Dermis microvascular lymphatic vessel endothelial cell (primary cell): ENCODE measurements at regions not wholly inside any gene's neighbourhood (a gene's known extent, or its start where the extent isn't known, plus 50 kb on each side); places are given as distances from the start of the nearest gene placed in this dataset.
"Not testable (repeated sequence)": the region's sequence is repeated elsewhere in the genome, so short reads cannot be mapped to it uniquely, and the experiment has no call there.

Source experiments
- DNase-seq, 2 donors: peaks; one replicate each; pipeline versions ENCODE4 v3.0.0 to v3.0.0-alpha.2; 2010; ENCODE audit warnings: low read depth in 2 of 2

DNA sequence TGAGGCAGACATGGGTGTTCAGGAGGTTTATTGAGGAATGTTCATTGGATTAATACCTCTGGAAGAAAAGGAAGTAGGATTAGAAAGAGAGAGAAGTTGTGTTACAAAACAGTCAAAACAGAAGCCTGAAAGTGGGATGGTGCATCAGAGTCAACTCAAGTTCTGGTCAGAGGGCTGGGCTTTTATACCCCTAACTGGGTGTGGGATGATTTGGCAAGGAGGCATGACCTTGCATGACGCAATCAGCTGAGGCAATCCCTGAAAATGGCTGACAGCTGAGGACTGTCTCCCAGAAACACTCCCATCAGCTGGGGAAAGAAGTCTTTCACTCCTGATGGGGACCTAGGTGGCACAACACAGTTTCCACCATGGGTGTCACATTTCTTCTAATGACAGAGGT lies 818.2 kb downstream of the SATB2 start:
- DNase-seq = no peak

DNA sequence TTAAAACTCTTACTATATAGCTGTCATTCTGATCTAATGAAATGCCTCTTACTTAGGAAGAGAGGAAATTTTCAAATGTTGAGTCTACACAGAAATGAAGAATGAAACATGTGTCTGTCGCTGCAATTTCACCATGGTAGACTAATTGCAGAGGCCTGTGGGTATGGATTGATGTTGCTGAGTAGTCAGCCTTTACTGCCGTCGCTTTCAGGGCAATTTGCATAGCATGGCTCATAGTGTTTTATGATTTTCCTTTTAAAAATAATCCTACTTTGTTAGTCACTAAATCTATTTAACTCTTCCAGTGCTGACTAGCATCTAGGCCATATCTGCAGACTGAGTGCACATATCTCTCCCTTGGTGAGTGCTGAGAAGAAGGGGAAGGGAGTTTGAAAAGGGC lies 819.2 kb downstream of the SATB2 start:
- no peak for DNase-seq

- no peak for DNase-seq
Measured at GRCh38 chr2:198630384-198630783, 826.0 kb downstream of the PLCL1 start.

- DNase-seq = no peak
Measured at GRCh38 chr2:198628596-198628995, 824.2 kb downstream of the PLCL1 start.

DNA sequence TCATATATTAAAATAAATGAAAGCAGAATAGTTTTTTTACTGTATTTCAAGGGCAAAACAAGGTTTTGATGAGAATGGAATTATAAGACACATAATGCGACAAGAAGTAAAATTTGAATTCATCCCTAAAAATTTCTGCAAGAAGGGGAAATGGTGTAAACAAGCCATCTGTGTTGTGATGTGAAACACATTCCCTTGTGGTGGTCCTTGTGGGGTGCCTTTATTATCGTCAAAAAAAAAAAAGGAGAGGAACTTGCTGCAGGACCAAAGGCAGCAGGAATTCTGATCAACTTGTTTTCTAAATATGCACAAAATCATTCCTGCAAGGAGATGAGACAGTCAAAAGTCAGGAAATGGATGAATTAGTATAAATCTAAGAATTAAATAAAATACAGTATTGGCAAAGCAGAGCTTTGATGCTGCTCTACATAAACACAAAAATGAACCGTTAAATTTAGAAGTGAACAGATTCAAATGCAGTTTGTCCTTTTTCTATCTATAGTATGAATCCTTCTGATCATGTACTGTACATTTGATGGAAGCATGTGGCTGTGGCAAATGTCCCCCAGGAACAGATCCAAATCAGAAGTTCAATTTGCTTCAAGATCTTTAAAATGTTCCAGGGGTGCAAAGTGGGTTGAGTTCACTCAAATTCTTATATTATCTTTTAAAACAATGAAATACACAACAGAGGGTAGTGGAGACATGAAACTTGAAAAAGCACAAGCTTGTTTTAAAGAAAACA lies 818.8 kb downstream of the PLCL1 start:
- no peak for DNase-seq

DNA sequence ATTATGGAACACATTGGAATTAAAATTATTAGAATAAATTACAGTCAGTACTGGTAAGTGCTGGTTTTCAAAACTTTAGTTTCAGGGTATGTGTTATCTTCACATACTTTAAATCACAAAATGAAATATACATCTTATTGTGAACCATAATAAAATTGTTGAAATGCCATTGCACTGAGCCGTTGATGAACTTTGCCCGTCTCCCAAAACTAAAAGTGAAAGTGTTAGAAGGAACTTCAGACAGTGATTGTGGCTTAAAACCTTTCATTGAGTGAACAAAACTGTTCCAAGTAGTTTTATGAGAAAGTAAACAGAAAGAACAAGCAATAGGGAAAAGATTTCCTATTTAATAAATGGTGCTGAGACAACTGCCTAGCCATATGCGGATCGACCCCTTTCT lies 811.6 kb downstream of the PLCL1 start:
- DNase-seq = no peak

DNA sequence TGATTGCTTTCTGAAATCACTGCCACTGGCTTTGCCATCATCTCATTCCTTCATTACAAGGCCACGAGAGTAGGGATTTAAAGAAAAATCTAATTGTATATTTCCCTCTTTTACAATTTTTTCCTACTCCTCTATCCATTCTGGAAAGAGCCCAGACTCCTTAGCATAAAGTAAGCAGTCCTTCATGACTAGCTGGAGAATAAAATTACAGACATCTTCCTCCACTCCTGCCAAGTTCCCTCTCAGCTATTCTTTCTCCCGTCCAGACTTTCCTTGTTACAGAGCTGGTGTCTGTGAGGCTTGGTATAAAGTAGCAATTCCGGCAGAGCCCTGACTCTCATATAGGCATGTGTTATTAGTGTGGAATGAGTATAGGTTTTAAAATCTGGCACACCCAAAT lies 806.8 kb downstream of the PLCL1 start:
- no peak for DNase-seq

DNA sequence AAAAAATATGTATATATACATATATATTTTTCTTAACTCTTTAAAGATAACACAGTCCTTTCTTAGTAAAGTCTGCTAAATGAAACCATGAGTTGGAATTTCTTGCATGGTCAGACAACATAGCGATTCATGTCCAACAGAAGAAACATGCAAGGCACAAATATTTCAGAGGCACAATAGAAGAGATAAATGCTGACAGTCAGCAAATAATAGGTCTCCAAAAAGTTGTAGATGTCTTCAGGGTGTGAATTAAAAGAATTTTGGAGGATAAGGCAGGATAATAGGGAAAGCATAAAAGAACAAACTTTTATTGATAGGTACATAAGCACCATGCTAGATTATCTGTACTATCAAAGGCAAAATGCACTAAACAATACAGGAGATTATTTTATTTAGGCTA lies 800.2 kb downstream of the PLCL1 start:
- no peak for DNase-seq

DNA sequence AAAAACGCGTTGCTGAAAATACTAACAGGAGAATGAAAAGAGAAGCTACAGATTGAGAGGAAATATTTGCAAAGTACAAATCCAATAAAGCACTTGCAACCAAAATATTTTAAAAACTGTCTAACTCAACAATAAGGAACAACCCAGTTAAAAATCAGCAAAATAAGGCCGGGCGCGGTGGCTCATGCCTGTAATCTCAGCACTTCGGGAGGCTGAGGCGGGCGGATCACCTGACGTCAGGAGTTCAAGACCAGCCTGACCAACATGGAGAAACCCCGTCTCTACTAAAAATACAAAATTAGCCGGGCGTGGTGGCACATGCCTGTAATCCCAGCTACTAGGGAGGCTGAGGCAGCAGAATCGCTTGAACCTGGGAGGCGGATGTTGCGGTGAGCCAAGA lies 798.6 kb downstream of the PLCL1 start:
- DNase-seq = not testable (repeated sequence)

GRCh38 chr2:198597648-198598047 lies 793.3 kb downstream of the PLCL1 start:
- no peak for DNase-seq

DNA sequence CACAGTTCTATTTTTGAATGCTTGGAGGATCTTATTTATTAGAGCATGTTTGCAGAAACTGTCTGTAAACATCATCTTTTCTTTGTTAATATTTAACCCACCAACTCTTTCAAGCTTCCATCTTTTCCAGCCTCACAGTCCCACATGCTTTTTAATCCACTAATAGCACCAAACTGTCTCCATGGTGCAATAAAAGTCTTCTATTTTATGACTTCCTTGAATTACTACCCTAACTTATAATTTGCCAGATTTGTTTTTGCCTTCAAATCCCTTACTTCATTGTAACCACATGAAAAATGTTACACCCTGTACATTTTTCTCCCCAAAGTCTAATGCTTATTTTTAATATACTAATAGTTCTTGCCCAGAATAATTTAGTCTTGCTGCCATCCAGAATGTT lies 792.6 kb downstream of the PLCL1 start:
- DNase-seq = no peak

- no peak for DNase-seq
Measured at GRCh38 chr2:198595721-198596120, 791.3 kb downstream of the PLCL1 start.

GRCh38 chr2:198591586-198591985 lies 787.2 kb downstream of the PLCL1 start:
- DNase-seq = no peak

- no peak for DNase-seq
Measured at GRCh38 chr2:198587741-198588140, 783.3 kb downstream of the PLCL1 start.

GRCh38 chr2:198587240-198587639 lies 782.8 kb downstream of the PLCL1 start:
- DNase-seq = no peak

GRCh38 chr2:198571393-198571792 lies 767.0 kb downstream of the PLCL1 start:
- no peak for DNase-seq

- no peak for DNase-seq
Measured at GRCh38 chr2:198558176-198558575, 753.8 kb downstream of the PLCL1 start.

- no peak for DNase-seq
Measured at GRCh38 chr2:198546122-198546521, 741.7 kb downstream of the PLCL1 start.

DNA sequence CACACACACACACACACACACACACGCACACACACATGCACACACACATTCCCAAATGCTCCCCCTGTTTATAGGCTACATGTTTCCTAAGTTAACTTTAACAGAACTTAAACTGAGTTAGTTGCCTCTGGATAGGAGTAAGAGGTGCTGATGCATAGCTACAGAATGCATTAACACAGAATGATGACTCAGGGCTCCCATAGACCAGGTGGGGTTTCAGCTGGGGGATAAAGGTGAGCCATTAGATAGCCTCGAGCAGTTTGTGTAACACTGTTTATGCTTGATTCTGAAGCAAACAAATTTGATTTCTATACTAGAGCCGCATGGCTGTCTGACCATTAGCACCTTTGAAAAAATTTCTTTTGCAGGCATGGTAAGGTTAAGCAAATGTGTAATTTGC lies 741.0 kb downstream of the PLCL1 start:
- DNase-seq = no peak

- DNase-seq = no peak
Measured at GRCh38 chr2:198544461-198544860, 740.1 kb downstream of the PLCL1 start.

- DNase-seq = no peak
Measured at GRCh38 chr2:198534756-198535155, 730.4 kb downstream of the PLCL1 start.

DNA sequence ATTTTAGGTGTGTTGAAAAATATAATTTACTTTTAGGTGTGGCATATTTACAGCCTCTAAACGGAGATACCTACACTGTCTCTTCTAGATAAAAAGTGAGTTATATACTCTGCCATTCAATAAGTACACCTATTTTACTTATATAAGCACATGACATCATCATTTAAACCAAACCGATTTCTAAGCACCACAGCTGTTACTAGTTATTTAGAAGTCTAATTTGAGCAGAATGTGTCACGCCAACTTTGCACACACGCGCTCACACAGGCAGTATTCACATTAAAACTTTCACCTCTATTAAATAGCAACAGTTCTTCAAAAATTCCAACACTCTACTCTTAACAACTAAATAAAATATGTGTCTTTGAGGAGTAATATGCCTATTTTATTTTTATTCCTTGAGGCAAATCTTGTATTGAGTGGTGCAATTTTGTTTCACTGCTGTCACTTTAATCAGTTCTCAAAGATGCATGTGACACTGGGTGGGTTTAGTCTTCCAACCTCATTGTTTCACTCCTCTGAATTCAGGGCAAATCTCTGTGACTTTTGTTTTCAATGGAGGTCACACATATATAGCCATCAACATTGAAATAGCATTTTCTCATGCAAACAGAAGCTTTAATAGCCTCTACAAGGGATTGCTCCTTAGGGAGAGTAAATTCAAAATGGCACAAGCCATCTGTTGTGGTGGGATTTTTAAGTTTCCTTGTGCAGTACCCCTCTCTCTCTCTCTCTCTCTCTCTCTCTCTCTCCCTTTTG lies 721.0 kb downstream of the PLCL1 start:
- no peak for DNase-seq

DNA sequence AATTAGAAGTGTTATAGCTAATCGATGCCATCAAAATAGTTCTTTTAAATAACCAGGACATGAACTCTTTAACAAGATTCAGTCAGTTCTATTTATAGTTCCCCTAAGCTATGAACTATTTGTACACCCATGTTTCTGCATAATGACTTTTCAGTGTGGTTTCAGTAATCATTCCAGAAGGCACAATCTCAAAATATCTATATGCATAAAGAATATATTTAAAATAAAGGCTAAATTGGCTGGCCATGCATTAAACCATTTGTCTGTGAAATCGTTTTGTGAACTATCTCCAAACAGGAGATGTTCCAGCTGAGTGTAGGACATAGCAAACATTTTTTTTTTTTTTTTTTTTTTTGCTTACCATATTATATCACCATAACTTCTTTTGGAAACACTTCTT lies 719.3 kb downstream of the PLCL1 start:
- DNase-seq = no peak
